Fibroblast of mammary gland (primary cell): ENCODE measurements at regions not wholly inside any gene's neighbourhood (a gene's known extent, or its start where the extent isn't known, plus 50 kb on each side); places are given as distances from the start of the nearest gene placed in this dataset.

Experiments
- DNase-seq: peaks from one replicate; pipeline ENCODE4 v3.0.0-alpha.2; 2010; ENCODE audit warnings: low read depth
- H3K4me3 ChIP-seq: 2 replicates; pipeline ENCODE4 v1.5.1; 2011; ENCODE audit warnings: low read depth, mild to moderate bottlenecking, low read length, moderate library complexity; ENCODE audit not compliant: control insufficient read depth
- CTCF ChIP-seq: conservative IDR thresholded peaks from 2 replicates; pipeline ENCODE4 v1.5.1; 2011; ENCODE audit warnings: low read depth, low read length, inconsistent platforms; ENCODE audit not compliant: control insufficient read depth, insufficient read depth

- no peak for DNase-seq
- TF ChIP-seq CTCF: no peak
- H3K4me3 ChIP-seq: no peak overlapping the region
Measured at GRCh38 chr11:8740129-8740528, 57.5 kb downstream of the RPL27A start.

GRCh38 chr11:8744423-8744822, 61.8 kb downstream of the RPL27A start:
- no peak for TF ChIP-seq CTCF

GRCh38 chr11:8745431-8746253, 63.0 kb downstream of the RPL27A start:
- no peak for DNase-seq

More at GRCh38 chr11:8744423-8744822, 61.8 kb downstream of the RPL27A start:
- no peak for DNase-seq
- no peak overlapping the region for H3K4me3 ChIP-seq

GRCh38 chr11:8746331-8746974, 63.9 kb downstream of the RPL27A start:
- no peak for DNase-seq
- H3K4me3 ChIP-seq: no peak overlapping the region
- no peak for TF ChIP-seq CTCF

More at GRCh38 chr11:8745431-8746253, 63.0 kb downstream of the RPL27A start:
- no peak overlapping the region for H3K4me3 ChIP-seq
- no peak for TF ChIP-seq CTCF

- no peak overlapping the region for H3K4me3 ChIP-seq
- no peak for TF ChIP-seq CTCF
- DNase-seq: no peak
Measured at GRCh38 chr11:8747173-8747572, 64.6 kb downstream of the RPL27A start.

GRCh38 chr11:8748317-8748716, 65.7 kb downstream of the RPL27A start:
- H3K4me3 ChIP-seq: no peak overlapping the region
- no peak for DNase-seq
- no peak for TF ChIP-seq CTCF
